ENCODE measurements at regions not wholly inside any gene's neighbourhood (a gene's known extent, or its start where the extent isn't known, plus 50 kb on each side); places are given as distances from the start of the nearest gene placed in this dataset.

DNA sequence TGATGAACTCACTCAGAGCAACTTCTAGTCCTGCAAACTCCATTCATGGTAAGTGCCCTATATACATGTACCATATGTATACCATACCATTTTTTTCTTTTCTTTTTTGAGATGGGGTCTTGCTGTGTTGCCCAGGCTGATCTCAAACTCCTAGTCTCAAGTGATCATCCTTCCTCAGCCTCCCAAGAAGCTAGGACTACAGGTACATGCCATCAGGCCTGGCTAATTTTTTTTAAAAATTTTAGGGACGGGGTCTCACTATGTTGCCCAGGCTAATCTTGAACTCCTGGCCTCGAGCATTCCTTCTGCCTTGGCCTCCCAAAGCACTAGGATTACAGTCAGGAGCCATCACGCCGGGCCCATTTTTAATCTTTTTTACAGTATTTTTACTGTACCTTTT lies 67.3 kb upstream of the MFGE8 start:
- Histone ChIP-seq H3K4me3 (ENCODE audit: low read depth, low read length) (no peak overlapping the region), H3K9me3 (ENCODE audit: control insufficient read depth, insufficient read depth, low read depth, low read length) (no peaks in the 10 kb centered on the region), H3K4me1 (ENCODE audit: control insufficient read depth, insufficient read depth, low read length) (no peaks in the 10 kb centered on the region), H3K36me3 (ENCODE audit: control insufficient read depth in 2 of 2, insufficient read depth in 1 of 2, low read length in 2 of 2) (no peaks in the 10 kb centered on the region), H3K27ac (ENCODE audit: extremely low read depth, low read depth, low read length) (no peak overlapping the region)
- ChIA-PET POLR2A (no interaction called here), CTCF (no interaction called here)
- TF ChIP-seq SCRT1 (tag by site-specific recombination; IDR thresholded peaks at IDR 0.05; ENCODE audit: borderline replicate concordance) (no peak), ZNF121 (tag by site-specific recombination; IDR thresholded peaks at IDR 0.05) (peak; percentile 89)

DNA sequence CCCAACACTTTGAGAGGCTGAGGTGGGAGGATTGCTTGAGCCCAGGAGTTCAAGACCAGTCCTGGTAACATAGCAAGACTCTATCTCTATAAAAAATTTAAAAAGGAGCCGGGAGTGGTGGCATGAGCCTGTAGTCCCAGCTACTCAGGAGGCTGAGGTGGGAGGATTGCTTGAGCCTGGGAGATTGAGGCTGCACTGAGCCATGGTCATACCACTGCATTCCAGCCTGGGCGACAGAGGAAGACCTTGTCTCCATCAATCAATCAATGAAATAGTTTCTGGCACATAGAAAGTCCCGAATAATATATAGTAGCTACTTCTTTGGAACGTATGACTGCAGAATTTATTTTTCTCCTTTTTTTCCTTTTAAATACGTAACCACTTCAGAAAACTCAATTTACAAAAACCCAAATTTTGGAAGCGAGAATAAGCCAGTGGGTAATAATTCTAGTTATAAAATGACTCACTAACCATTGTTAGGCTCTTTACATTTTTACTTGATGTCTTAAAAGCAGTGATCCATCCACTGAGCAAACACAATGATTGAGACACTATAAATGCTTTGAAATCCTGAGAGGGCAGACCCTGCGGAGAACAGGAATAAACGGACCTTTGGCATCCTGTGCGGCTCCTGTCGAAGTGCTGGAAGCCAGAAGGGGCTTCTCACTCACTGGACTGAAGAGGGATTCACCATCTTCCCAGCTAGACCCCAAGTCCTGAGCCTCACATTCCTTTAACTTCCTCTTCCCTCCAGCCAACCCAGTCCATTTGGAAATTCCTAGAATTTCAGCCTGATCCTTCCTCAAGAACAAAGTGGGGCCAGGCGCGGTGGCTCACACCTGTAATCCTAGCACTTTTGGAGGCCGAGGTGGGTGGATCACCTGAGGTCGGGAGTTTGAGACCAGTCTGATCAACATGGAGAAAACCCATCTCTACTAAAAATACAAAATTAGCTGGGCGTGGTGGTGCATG lies 68.4 kb upstream of the MFGE8 start:
- CTCF ChIA-PET: interaction anchor here (0.6 to 1.1 kb wide), 2 partner anchors 15 to 77 kb away, joined by 3 to 5 read pairs; no protein-coding TSS in a partner anchor
- no peak overlapping the region for H3K27ac ChIP-seq (ENCODE audit: extremely low read depth, low read depth, low read length)
- no peaks in the 10 kb centered on the region for H3K9me3 ChIP-seq (ENCODE audit: control insufficient read depth, insufficient read depth, low read depth, low read length)
- H3K36me3 ChIP-seq (ENCODE audit: control insufficient read depth in 2 of 2, insufficient read depth in 1 of 2, low read length in 2 of 2): no peaks in the 10 kb centered on the region
- POLR2A ChIA-PET: interaction anchor here (0.9 kb wide), 1 partner anchor 26 kb away, joined by 3 read pairs; no protein-coding TSS in a partner anchor
- TF ChIP-seq MYNN (tag by site-specific recombination; IDR thresholded peaks at IDR 0.05; ENCODE audit: borderline replicate concordance) (no peak), KLF16 (tag by site-specific recombination; IDR thresholded peaks at IDR 0.05) (no peak), ZNF184 (tag by site-specific recombination; IDR thresholded peaks at IDR 0.05) (no peak), ZNF37A (tag by site-specific recombination; IDR thresholded peaks at IDR 0.05) (no peak)
- no peaks in the 10 kb centered on the region for H3K4me1 ChIP-seq (ENCODE audit: control insufficient read depth, insufficient read depth, low read length)
- H3K4me3 ChIP-seq (ENCODE audit: low read depth, low read length): no peak overlapping the region

DNA sequence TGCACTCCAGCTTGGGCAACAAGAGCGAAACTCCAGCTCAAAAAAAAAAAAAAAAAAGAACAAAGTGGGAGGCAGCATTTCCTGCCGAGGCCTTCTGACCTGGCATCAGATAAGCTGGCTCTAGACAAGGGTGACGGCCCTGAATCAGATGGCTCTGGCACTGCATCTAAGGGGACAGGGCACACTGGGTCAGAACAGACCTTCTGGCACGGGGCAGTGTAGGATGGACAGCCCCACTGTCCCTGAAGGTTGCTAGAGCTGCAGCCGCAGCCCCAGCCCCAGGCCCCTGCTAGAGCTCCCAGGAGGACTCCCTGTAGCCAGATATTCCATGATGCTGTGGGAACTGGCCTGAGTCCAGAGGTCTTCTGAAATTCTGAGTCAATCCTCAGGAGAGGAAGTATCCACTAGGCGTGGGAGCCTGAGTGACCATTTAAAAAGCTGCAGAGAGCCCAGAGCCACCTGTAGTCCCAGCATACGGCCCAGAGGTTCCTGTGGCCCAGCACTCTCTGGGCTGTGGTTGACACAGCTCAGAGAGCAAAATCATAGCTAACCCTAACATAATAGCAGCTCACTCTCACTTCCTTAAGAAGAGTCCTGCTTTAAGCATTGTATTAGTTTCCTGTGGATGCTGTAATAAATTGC lies 69.2 kb upstream of the MFGE8 start:
- Histone ChIP-seq H3K4me3 (ENCODE audit: low read depth, low read length) (no peak overlapping the region), H3K9me3 (ENCODE audit: control insufficient read depth, insufficient read depth, low read depth, low read length) (no peaks in the 10 kb centered on the region), H3K36me3 (ENCODE audit: control insufficient read depth in 2 of 2, insufficient read depth in 1 of 2, low read length in 2 of 2) (no peaks in the 10 kb centered on the region), H3K27ac (ENCODE audit: extremely low read depth, low read depth, low read length) (no peak overlapping the region), H3K4me1 (ENCODE audit: control insufficient read depth, insufficient read depth, low read length) (peaks cover 5% of the 10 kb centered on the region; the same call in 1 of the 2 replicates)
- TF ChIP-seq ZNF530 (tag by site-specific recombination; IDR thresholded peaks at IDR 0.05; ENCODE audit: low read depth) (no peak), ZNF830 (tag by site-specific recombination; IDR thresholded peaks at IDR 0.05; ENCODE audit: low read depth) (no peak), TRIM28 (IDR thresholded peaks at IDR 0.05; ENCODE audit: borderline replicate concordance, low read length) (no peak), YY2 (tag by site-specific recombination; IDR thresholded peaks at IDR 0.05) (no peak), PRDM1 (tag by site-specific recombination; IDR thresholded peaks at IDR 0.05) (no peak), ZNF610 (tag by site-specific recombination; IDR thresholded peaks at IDR 0.05; ENCODE audit: borderline replicate concordance) (no peak), ZNF16 (tag by site-specific recombination; IDR thresholded peaks at IDR 0.05; ENCODE audit: low read depth) (no peak), ZNF776 (tag by site-specific recombination; IDR thresholded peaks at IDR 0.05; ENCODE audit: borderline replicate concordance) (no peak)
- CTCF ChIA-PET: interaction anchor here (0.6 to 1.1 kb wide), 3 partner anchors 14 to 102 kb away, joined by 3 to 5 read pairs (median 3); no protein-coding TSS in a partner anchor
- POLR2A ChIA-PET: interaction anchor here (0.9 kb wide), 1 partner anchor 27 kb away, joined by 3 read pairs; no protein-coding TSS in a partner anchor

DNA sequence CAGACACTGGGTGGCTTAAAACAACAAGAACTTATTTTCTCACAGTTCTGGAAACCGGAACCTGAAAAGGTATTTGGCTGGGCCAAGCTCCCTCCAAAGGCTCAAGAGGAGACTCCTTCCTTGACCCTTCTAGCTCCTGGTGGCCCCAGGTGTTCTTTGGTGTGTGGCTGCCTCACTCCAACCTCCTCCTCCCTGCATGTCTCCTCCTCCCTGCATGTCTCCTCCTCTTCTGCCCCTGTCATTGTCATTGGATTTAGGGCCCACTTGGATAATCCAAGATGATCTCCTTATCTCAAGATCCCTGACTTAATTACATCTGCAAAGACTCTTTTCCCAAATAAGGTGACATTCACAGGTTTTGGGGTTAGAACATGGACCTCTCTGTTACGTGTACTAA lies 69.8 kb upstream of the MFGE8 start:
- Histone ChIP-seq H3K36me3 (ENCODE audit: control insufficient read depth in 2 of 2, insufficient read depth in 1 of 2, low read length in 2 of 2) (no peaks in the 10 kb centered on the region), H3K4me3 (ENCODE audit: low read depth, low read length) (no peak overlapping the region), H3K9me3 (ENCODE audit: control insufficient read depth, insufficient read depth, low read depth, low read length) (no peaks in the 10 kb centered on the region), H3K27ac (ENCODE audit: extremely low read depth, low read depth, low read length) (no peak overlapping the region), H3K4me1 (ENCODE audit: control insufficient read depth, insufficient read depth, low read length) (peaks cover 5% of the 10 kb centered on the region; the same call in 1 of the 2 replicates)
- ChIA-PET CTCF (interaction anchor here (0.6 to 1.1 kb wide), 2 partner anchors 78 to 102 kb away, joined by 3 to 5 read pairs; no protein-coding TSS in a partner anchor), POLR2A (no interaction called here)
- TF ChIP-seq, protein P1, sequence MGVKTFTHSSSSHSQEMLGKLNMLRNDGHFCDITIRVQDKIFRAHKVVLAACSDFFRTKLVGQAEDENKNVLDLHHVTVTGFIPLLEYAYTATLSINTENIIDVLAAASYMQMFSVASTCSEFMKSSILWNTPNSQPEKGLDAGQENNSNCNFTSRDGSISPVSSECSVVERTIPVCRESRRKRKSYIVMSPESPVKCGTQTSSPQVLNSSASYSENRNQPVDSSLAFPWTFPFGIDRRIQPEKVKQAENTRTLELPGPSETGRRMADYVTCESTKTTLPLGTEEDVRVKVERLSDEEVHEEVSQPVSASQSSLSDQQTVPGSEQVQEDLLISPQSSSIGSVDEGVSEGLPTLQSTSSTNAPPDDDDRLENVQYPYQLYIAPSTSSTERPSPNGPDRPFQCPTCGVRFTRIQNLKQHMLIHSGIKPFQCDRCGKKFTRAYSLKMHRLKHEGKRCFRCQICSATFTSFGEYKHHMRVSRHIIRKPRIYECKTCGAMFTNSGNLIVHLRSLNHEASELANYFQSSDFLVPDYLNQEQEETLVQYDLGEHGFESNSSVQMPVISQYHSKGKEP (tag by site-specific recombination; IDR thresholded peaks at IDR 0.05): no peak
- TF ChIP-seq ZSCAN23 (tag by site-specific recombination; IDR thresholded peaks at IDR 0.05): no peak
- no peak for TF ChIP-seq ZBTB21 (tag by site-specific recombination; IDR thresholded peaks at IDR 0.05)
- TF ChIP-seq, protein P2, sequence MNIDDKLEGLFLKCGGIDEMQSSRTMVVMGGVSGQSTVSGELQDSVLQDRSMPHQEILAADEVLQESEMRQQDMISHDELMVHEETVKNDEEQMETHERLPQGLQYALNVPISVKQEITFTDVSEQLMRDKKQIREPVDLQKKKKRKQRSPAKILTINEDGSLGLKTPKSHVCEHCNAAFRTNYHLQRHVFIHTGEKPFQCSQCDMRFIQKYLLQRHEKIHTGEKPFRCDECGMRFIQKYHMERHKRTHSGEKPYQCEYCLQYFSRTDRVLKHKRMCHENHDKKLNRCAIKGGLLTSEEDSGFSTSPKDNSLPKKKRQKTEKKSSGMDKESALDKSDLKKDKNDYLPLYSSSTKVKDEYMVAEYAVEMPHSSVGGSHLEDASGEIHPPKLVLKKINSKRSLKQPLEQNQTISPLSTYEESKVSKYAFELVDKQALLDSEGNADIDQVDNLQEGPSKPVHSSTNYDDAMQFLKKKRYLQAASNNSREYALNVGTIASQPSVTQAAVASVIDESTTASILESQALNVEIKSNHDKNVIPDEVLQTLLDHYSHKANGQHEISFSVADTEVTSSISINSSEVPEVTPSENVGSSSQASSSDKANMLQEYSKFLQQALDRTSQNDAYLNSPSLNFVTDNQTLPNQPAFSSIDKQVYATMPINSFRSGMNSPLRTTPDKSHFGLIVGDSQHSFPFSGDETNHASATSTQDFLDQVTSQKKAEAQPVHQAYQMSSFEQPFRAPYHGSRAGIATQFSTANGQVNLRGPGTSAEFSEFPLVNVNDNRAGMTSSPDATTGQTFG (tag by site-specific recombination; IDR thresholded peaks at IDR 0.05; ENCODE audit: borderline replicate concordance): no peak
- TF ChIP-seq ZNF221 (tag by site-specific recombination; IDR thresholded peaks at IDR 0.05; ENCODE audit: borderline replicate concordance): no peak

Measured in HEK293 (cell line).